ENCODE measurements at regions not wholly inside any gene's neighbourhood (a gene's known extent, or its start where the extent isn't known, plus 50 kb on each side); places are given as distances from the start of the nearest gene placed in this dataset.

- no peak for TF ChIP-seq GTF3C2 (IDR thresholded peaks at IDR 0.05; ENCODE audit: borderline replicate concordance, extremely low read depth, insufficient read length)
- no peak for TF ChIP-seq NFIC (IDR thresholded peaks at IDR 0.05)
- TF ChIP-seq MITF (IDR thresholded peaks at IDR 0.05) = no peak
- TF ChIP-seq PBX2 (CRISPR knock-in tag; IDR thresholded peaks at IDR 0.05; ENCODE audit: low read depth) = no peak
- no peak for TF ChIP-seq PBX2 (tag; conservative IDR thresholded peaks at IDR 0.05; ENCODE audit: low read depth)
- TF ChIP-seq ATF3 (IDR thresholded peaks at IDR 0.05) = no peak
- no peak for TF ChIP-seq ATF3 (CRISPR knock-in tag; conservative IDR thresholded peaks at IDR 0.05)
- TF ChIP-seq RAD51 (IDR thresholded peaks at IDR 0.05; ENCODE audit: borderline replicate concordance, low read depth) = no peak
- no peak for TF ChIP-seq POLR2B (IDR thresholded peaks at IDR 0.05; ENCODE audit: low read depth, partially characterized antibody)
- no peak for TF ChIP-seq ZNF263 (CRISPR knock-in tag; IDR thresholded peaks at IDR 0.05; ENCODE audit: borderline replicate concordance)
Measured at GRCh38 chr7:85509476-85509875, 322.6 kb upstream of the SEMA3D start (continued).

Data from K562 (cell line).